Neural cell (in vitro differentiated cells): ENCODE measurements at regions not wholly inside any gene's neighbourhood (a gene's known extent, or its start where the extent isn't known, plus 50 kb on each side); places are given as distances from the start of the nearest gene placed in this dataset.
"Not testable (repeated sequence)": the region's sequence is repeated elsewhere in the genome, so short reads cannot be mapped to it uniquely, and the experiment has no call there.

ENCODE experiments used
- H2AFZ ChIP-seq: fragments of 200-600, 300-800 bp; sonication (generic), shearing (Covaris generic); 2 replicates; pipeline ENCODE4 v1.6.0; 2014; ENCODE audit warnings: low read depth, mild to moderate bottlenecking, antibody characterized with exemption, low read length, moderate library complexity
- H3F3A ChIP-seq: fragments of 200-600 bp; shearing (Covaris generic); 2 replicates; pipeline ENCODE4 v1.6.1; 2016; ENCODE audit warnings: mild to moderate bottlenecking, moderate library complexity, mixed read lengths, antibody characterized with exemption, low read length; ENCODE audit not compliant: insufficient read depth, poor library complexity, severe bottlenecking
- H3K27ac ChIP-seq: fragments of 200-600, 300-800 bp; sonication (generic), shearing (Covaris generic); 2 replicates; pipeline ENCODE4 v1.5.1; 2014; ENCODE audit warnings: mild to moderate bottlenecking, low read length, moderate library complexity
- H3K27me3 ChIP-seq: fragments of 300-800, 200-600 bp; sonication (generic), shearing (Covaris generic); 2 replicates; pipeline ENCODE4 v1.6.0; 2014; ENCODE audit warnings: mild to moderate bottlenecking, low read depth, low read length, moderate library complexity; ENCODE audit not compliant: insufficient read depth
- H3K36me3 ChIP-seq: fragments of 300-800, 200-600 bp; sonication (generic), shearing (Covaris generic); 2 replicates; pipeline ENCODE4 v1.5.1; 2014; ENCODE audit warnings: mild to moderate bottlenecking, antibody characterized with exemption, low read length, moderate library complexity; ENCODE audit not compliant: insufficient read depth
- H3K4me2 ChIP-seq: fragments of 300-800, 200-600 bp; sonication (generic), shearing (Covaris generic); 2 replicates; pipeline ENCODE4 v1.6.0; 2014; ENCODE audit warnings: mild to moderate bottlenecking, low read length
- H3K4me3 ChIP-seq: fragments of 300-800, 200-600 bp; sonication (generic), shearing (Covaris generic); 2 replicates; pipeline ENCODE4 v1.5.1; 2014; ENCODE audit warnings: mild to moderate bottlenecking, low read length, moderate library complexity
- H3K79me2 ChIP-seq: fragments of 200-600 bp; shearing (Covaris generic); replicated peaks from 2 replicates; pipeline ENCODE4 v1.6.0; 2014; ENCODE audit warnings: mild to moderate bottlenecking, low read length, moderate library complexity; ENCODE audit not compliant: insufficient read depth
- H3K9ac ChIP-seq: fragments of 300-800, 200-600 bp; sonication (generic), shearing (Covaris generic); 2 replicates; pipeline ENCODE4 v1.6.1; 2016; ENCODE audit warnings: mild to moderate bottlenecking, low read length, mixed read lengths
- H3K9me2 ChIP-seq: fragments of 200-600 bp; shearing (Covaris generic); 2 replicates; pipeline ENCODE4 v1.6.1; 2016; ENCODE audit warnings: mild to moderate bottlenecking, low read length, mixed read lengths; ENCODE audit not compliant: insufficient read depth
- H3K9me3 ChIP-seq: fragments of 200-600, 300-800 bp; sonication (generic), shearing (Covaris generic); 2 replicates; pipeline ENCODE4 v1.6.1; 2016; ENCODE audit warnings: mild to moderate bottlenecking, mixed run types, low read length, moderate library complexity, mixed read lengths
- H4K20me1 ChIP-seq: fragments of 200-600 bp; shearing (Covaris generic); 2 replicates; pipeline ENCODE4 v1.6.1; 2016; ENCODE audit warnings: mild to moderate bottlenecking, mixed run types; ENCODE audit not compliant: insufficient read depth
- EP300 ChIP-seq: fragments of 450-650 bp; conservative IDR thresholded peaks from 2 replicates; pipeline ENCODE4 v1.6.1; 2014; ENCODE audit warnings: antibody characterized with exemption, mild to moderate bottlenecking, moderate library complexity; ENCODE audit not compliant: poor library complexity, severe bottlenecking
- EZH2 ChIP-seq: fragments of 200-600, 300-800 bp; shearing (Covaris generic), sonication (generic); IDR thresholded peaks from 2 replicates; pipeline ENCODE4 v1.6.1; 2014; ENCODE audit warnings: antibody characterized with exemption, low read length, borderline replicate concordance, mild to moderate bottlenecking; ENCODE audit not compliant: insufficient read depth, poor library complexity, severe bottlenecking
- MXI1 ChIP-seq: fragments of 450-650 bp; conservative IDR thresholded peaks from 2 replicates; pipeline ENCODE4 v1.6.1; 2014; ENCODE audit warnings: antibody characterized with exemption, mild to moderate bottlenecking; ENCODE audit not compliant: poor library complexity, severe bottlenecking
- POLR2AphosphoS5 ChIP-seq: IDR thresholded peaks from 2 replicates; pipeline ENCODE4 v1.6.1; 2012
- RAD21 ChIP-seq: fragments of 450-650 bp; conservative IDR thresholded peaks from 2 replicates; pipeline ENCODE4 v1.6.1; 2014; ENCODE audit warnings: antibody characterized with exemption, mild to moderate bottlenecking, moderate library complexity
- SMC3 ChIP-seq: fragments of 450-650 bp; conservative IDR thresholded peaks from 2 replicates; pipeline ENCODE4 v1.6.1; 2014; ENCODE audit warnings: antibody characterized with exemption, mild to moderate bottlenecking, moderate library complexity; ENCODE audit not compliant: poor library complexity
- TAF1 ChIP-seq: IDR thresholded peaks from 2 replicates; pipeline ENCODE4 v1.6.1; 2012; ENCODE audit warnings: low read depth
- TF ChIP-seq, protein P1 (sequence below): IDR thresholded peaks from 2 replicates; pipeline ENCODE4 v1.6.1; 2012; ENCODE audit warnings: borderline replicate concordance
- TF ChIP-seq, protein P2 (sequence below): fragments of 450-650 bp; IDR thresholded peaks from 2 replicates; pipeline ENCODE4 v1.5.1; 2014; ENCODE audit warnings: antibody characterized with exemption, mild to moderate bottlenecking, moderate library complexity; ENCODE audit not compliant: poor library complexity, severe bottlenecking

DNA sequence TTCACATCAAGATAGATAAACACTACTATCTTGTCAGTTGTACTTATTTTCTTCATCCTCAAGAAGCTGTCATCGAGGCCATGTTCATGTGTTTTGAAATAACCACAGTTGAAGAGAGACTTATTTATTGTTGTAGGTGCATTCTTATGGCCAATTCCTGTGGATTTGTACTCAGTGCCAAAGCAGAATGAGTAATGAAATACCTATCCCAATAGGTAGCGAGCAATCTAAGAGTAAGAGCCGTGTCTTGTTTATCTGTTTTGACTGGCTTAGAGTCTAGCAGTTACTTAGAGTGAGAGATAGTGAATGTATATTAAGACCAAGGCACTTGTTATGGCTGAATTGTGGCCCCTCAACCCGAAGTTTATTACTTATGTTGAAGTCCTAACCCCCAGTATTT, 631.0 kb upstream of the SPANXN1 start:
- Histone ChIP-seq H3K79me2 (no peaks in the 10 kb centered on the region), H3K9me2 (no peaks in the 10 kb centered on the region), H3K4me2 (no peak overlapping the region), H3F3A (no peaks in the 10 kb centered on the region), H3K9ac (no peak overlapping the region), H3K9me3 (no peaks in the 10 kb centered on the region), H2AFZ (no peak overlapping the region), H3K27me3 (no peaks in the 10 kb centered on the region), H3K4me3 (no peak overlapping the region), H3K36me3 (no peaks in the 10 kb centered on the region), H4K20me1 (no peaks in the 10 kb centered on the region), H3K27ac (no peak overlapping the region)
- TF ChIP-seq, protein P1, sequence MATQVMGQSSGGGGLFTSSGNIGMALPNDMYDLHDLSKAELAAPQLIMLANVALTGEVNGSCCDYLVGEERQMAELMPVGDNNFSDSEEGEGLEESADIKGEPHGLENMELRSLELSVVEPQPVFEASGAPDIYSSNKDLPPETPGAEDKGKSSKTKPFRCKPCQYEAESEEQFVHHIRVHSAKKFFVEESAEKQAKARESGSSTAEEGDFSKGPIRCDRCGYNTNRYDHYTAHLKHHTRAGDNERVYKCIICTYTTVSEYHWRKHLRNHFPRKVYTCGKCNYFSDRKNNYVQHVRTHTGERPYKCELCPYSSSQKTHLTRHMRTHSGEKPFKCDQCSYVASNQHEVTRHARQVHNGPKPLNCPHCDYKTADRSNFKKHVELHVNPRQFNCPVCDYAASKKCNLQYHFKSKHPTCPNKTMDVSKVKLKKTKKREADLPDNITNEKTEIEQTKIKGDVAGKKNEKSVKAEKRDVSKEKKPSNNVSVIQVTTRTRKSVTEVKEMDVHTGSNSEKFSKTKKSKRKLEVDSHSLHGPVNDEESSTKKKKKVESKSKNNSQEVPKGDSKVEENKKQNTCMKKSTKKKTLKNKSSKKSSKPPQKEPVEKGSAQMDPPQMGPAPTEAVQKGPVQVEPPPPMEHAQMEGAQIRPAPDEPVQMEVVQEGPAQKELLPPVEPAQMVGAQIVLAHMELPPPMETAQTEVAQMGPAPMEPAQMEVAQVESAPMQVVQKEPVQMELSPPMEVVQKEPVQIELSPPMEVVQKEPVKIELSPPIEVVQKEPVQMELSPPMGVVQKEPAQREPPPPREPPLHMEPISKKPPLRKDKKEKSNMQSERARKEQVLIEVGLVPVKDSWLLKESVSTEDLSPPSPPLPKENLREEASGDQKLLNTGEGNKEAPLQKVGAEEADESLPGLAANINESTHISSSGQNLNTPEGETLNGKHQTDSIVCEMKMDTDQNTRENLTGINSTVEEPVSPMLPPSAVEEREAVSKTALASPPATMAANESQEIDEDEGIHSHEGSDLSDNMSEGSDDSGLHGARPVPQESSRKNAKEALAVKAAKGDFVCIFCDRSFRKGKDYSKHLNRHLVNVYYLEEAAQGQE, result no peak
- TF ChIP-seq RAD21, result no peak
- TF ChIP-seq POLR2AphosphoS5, result no peak
- TF ChIP-seq SMC3, result no peak
- no peak for TF ChIP-seq TAF1
- TF ChIP-seq MXI1, result no peak
- TF ChIP-seq, protein P2, sequence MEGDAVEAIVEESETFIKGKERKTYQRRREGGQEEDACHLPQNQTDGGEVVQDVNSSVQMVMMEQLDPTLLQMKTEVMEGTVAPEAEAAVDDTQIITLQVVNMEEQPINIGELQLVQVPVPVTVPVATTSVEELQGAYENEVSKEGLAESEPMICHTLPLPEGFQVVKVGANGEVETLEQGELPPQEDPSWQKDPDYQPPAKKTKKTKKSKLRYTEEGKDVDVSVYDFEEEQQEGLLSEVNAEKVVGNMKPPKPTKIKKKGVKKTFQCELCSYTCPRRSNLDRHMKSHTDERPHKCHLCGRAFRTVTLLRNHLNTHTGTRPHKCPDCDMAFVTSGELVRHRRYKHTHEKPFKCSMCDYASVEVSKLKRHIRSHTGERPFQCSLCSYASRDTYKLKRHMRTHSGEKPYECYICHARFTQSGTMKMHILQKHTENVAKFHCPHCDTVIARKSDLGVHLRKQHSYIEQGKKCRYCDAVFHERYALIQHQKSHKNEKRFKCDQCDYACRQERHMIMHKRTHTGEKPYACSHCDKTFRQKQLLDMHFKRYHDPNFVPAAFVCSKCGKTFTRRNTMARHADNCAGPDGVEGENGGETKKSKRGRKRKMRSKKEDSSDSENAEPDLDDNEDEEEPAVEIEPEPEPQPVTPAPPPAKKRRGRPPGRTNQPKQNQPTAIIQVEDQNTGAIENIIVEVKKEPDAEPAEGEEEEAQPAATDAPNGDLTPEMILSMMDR, result no peak
- no peak for TF ChIP-seq EP300
- no peak for TF ChIP-seq EZH2

- no peak overlapping the region for H3K9ac ChIP-seq
- no peaks in the 10 kb centered on the region for H3K9me2 ChIP-seq
- H3K36me3 ChIP-seq, result no peaks in the 10 kb centered on the region
- no peaks in the 10 kb centered on the region for H4K20me1 ChIP-seq
- H3K9me3 ChIP-seq, result no peaks in the 10 kb centered on the region
- no peak overlapping the region for H3K4me3 ChIP-seq
- no peaks in the 10 kb centered on the region for H3K27me3 ChIP-seq
- no peak overlapping the region for H3K4me2 ChIP-seq
- no peaks in the 10 kb centered on the region for H3F3A ChIP-seq
- H3K27ac ChIP-seq, result no peak overlapping the region
- no peaks in the 10 kb centered on the region for H3K79me2 ChIP-seq
- TF ChIP-seq TAF1, result no peak
- TF ChIP-seq RAD21, result no peak
- TF ChIP-seq, protein P2, result no peak
- no peak for TF ChIP-seq SMC3
- TF ChIP-seq, protein P1, result no peak
- no peak for TF ChIP-seq POLR2AphosphoS5
- no peak overlapping the region for H2AFZ ChIP-seq
Observed at GRCh38 chrX:144627947-144628346, 619.4 kb upstream of the SPANXN1 start.

GRCh38 chrX:144634451-144634850, 612.9 kb upstream of the SPANXN1 start:
- not testable (repeated sequence) for H3K27me3 ChIP-seq, H4K20me1 ChIP-seq, H3K27ac ChIP-seq, H3F3A ChIP-seq, H3K4me2 ChIP-seq, H3K79me2 ChIP-seq, H3K9ac ChIP-seq, H3K9me3 ChIP-seq, H2AFZ ChIP-seq, H3K9me2 ChIP-seq, H3K4me3 ChIP-seq, H3K36me3 ChIP-seq
